ENCODE measurements at regions not wholly inside any gene's neighbourhood (a gene's known extent, or its start where the extent isn't known, plus 50 kb on each side); places are given as distances from the start of the nearest gene placed in this dataset.

- Histone ChIP-seq H3K36me3 (no peaks in the 10 kb centered on the region), H3K27me3 (peaks cover 6% of the 10 kb centered on the region), H3K9me3 (no peaks in the 10 kb centered on the region), H3K4me1 (ENCODE audit: control insufficient read depth in 1 of 2, insufficient read depth in 1 of 2, low read depth in 1 of 2, low read length in 1 of 2) (no peaks in the 10 kb centered on the region), H3K27ac (no peak overlapping the region), H3K4me3 (ENCODE audit: low read depth in 1 of 2, low read length in 1 of 2) (no peak overlapping the region)
- TF ChIP-seq, protein P1, sequence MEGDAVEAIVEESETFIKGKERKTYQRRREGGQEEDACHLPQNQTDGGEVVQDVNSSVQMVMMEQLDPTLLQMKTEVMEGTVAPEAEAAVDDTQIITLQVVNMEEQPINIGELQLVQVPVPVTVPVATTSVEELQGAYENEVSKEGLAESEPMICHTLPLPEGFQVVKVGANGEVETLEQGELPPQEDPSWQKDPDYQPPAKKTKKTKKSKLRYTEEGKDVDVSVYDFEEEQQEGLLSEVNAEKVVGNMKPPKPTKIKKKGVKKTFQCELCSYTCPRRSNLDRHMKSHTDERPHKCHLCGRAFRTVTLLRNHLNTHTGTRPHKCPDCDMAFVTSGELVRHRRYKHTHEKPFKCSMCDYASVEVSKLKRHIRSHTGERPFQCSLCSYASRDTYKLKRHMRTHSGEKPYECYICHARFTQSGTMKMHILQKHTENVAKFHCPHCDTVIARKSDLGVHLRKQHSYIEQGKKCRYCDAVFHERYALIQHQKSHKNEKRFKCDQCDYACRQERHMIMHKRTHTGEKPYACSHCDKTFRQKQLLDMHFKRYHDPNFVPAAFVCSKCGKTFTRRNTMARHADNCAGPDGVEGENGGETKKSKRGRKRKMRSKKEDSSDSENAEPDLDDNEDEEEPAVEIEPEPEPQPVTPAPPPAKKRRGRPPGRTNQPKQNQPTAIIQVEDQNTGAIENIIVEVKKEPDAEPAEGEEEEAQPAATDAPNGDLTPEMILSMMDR (IDR thresholded peaks at IDR 0.05) = no peak
Measured at GRCh38 chr5:6995115-6995514, 281.9 kb downstream of the TENT4A start.

DNA sequence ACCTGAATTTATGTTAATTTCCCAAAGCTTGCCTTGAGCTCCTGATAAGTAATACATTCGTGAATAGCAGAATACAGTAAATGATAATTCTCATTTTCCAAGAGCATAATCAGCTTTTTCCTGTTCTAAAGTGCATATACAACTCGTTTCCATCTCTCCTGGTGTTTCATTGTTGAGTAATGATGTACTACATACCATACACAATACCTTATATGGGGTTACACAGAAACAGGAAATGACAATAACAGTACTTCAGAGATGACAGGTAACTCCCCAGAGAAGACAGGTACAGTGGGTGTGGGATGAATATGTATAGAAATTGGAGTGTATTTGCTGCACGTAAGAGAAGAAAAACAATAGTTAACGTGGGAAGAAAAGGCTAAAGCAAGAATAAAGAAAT, 287.1 kb downstream of the TENT4A start:
- TF ChIP-seq, protein P1 (IDR thresholded peaks at IDR 0.05) = no peak
- Histone ChIP-seq H3K9me3 (no peaks in the 10 kb centered on the region), H3K36me3 (no peaks in the 10 kb centered on the region), H3K4me1 (ENCODE audit: control insufficient read depth in 1 of 2, insufficient read depth in 1 of 2, low read depth in 1 of 2, low read length in 1 of 2) (no peaks in the 10 kb centered on the region), H3K27ac (no peak overlapping the region), H3K4me3 (ENCODE audit: low read depth in 1 of 2, low read length in 1 of 2) (no peak overlapping the region), H3K27me3 (no peaks in the 10 kb centered on the region)

DNA sequence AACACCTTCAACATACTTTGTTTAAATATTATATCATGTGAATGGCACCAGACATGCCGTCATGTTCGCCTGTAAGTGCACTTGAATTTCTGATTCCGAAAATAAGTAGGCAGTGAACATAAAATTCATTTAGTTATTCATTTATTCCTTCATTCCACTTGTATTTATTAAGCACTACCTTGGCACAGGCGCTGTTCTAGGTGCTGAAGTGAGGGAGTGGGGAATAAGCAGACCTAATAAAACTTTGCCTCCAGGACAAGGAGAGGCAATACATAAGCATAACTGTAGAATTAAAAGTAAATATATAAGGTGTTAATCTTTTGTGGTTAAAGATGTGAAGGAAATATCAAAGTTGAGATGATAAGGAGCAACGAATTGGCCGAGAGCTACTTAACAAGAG, 297.4 kb downstream of the TENT4A start:
- H3K9me3 ChIP-seq = no peaks in the 10 kb centered on the region
- H3K4me3 ChIP-seq (ENCODE audit: low read depth in 1 of 2, low read length in 1 of 2) = no peak overlapping the region
- no peak overlapping the region for H3K27ac ChIP-seq
- H3K27me3 ChIP-seq = no peaks in the 10 kb centered on the region
- H3K4me1 ChIP-seq (ENCODE audit: control insufficient read depth in 1 of 2, insufficient read depth in 1 of 2, low read depth in 1 of 2, low read length in 1 of 2) = no peaks in the 10 kb centered on the region
- no peaks in the 10 kb centered on the region for H3K36me3 ChIP-seq
- TF ChIP-seq, protein P1 (IDR thresholded peaks at IDR 0.05) = no peak

- no peak overlapping the region for H3K27ac ChIP-seq
- no peak overlapping the region for H3K4me3 ChIP-seq (ENCODE audit: low read depth in 1 of 2, low read length in 1 of 2)
- no peaks in the 10 kb centered on the region for H3K27me3 ChIP-seq
- no peaks in the 10 kb centered on the region for H3K36me3 ChIP-seq
- no peaks in the 10 kb centered on the region for H3K9me3 ChIP-seq
- no peaks in the 10 kb centered on the region for H3K4me1 ChIP-seq (ENCODE audit: control insufficient read depth in 1 of 2, insufficient read depth in 1 of 2, low read depth in 1 of 2, low read length in 1 of 2)
- TF ChIP-seq, protein P1 (IDR thresholded peaks at IDR 0.05) = no peak
Measured at GRCh38 chr5:7012057-7012456, 298.8 kb downstream of the TENT4A start.

- Histone ChIP-seq H3K27me3 (no peaks in the 10 kb centered on the region), H3K27ac (no peak overlapping the region), H3K9me3 (no peaks in the 10 kb centered on the region), H3K36me3 (no peaks in the 10 kb centered on the region), H3K4me3 (ENCODE audit: low read depth in 1 of 2, low read length in 1 of 2) (no peak overlapping the region), H3K4me1 (ENCODE audit: control insufficient read depth in 1 of 2, insufficient read depth in 1 of 2, low read depth in 1 of 2, low read length in 1 of 2) (no peaks in the 10 kb centered on the region)
- TF ChIP-seq, protein P1 (IDR thresholded peaks at IDR 0.05) = no peak
Measured at GRCh38 chr5:7014611-7015010, 301.4 kb downstream of the TENT4A start.

Measured in neutrophil (primary cell).